Testis (tissue), 2 donors: ENCODE measurements at regions not wholly inside any gene's neighbourhood (a gene's known extent, or its start where the extent isn't known, plus 50 kb on each side); places are given as distances from the start of the nearest gene placed in this dataset.

Experiments used
- DNase-seq: peaks from one replicate; pipeline ENCODE4 v3.0.0-alpha.2; 2019
- H3K27ac ChIP-seq, 2 donors: fragments of 200-600 bp; sonication (generic); one replicate each; pipeline ENCODE4 v1.5.1; 2019
- H3K27me3 ChIP-seq: fragments of 200-600 bp; sonication (generic); one replicate; pipeline ENCODE4 v1.5.1; 2019
- H3K36me3 ChIP-seq: fragments of 200-600 bp; sonication (generic); one replicate; pipeline ENCODE4 v1.5.1; 2017; ENCODE audit warnings: low read depth; ENCODE audit errors: missing control alignments
- H3K4me1 ChIP-seq: fragments of 200-600 bp; sonication (generic); one replicate; pipeline ENCODE4 v1.5.1; 2019
- H3K4me3 ChIP-seq, 2 donors: fragments of 200-600 bp; sonication (generic); one replicate each; pipeline ENCODE4 v1.5.1; 2017 to 2019
- H3K9me3 ChIP-seq: fragments of 200-600 bp; sonication (generic); one replicate; pipeline ENCODE4 v1.5.1; 2017
- POLR2A ChIP-seq: fragments of 450-650 bp; IDR thresholded peaks from one replicate; pipeline ENCODE4 v1.6.1; 2017; ENCODE audit warnings: antibody characterized with exemption, mild to moderate bottlenecking, moderate library complexity
- WGBS, 2 donors: methylation state at CpG; one replicate each; pipeline ENCODE4 v1.1.5; 2018; 5-methylcytosine and 5-hydroxymethylcytosine counted together
- intact Hi-C: fragments of 100-400 bp; cut with DNase I; formaldehyde crosslinking; loops from one replicate; pipeline ENCODE4 v1.15.1; 2023; ENCODE audit warnings: low total_unique reads
- TF ChIP-seq, protein P1 (sequence below), 3 experiments: fragments of 450-650 bp in 2 of 3; fragments of 200-600 bp in 1 of 3; sonication (generic) in 1 of 3; IDR thresholded peaks; one replicate each; pipeline ENCODE4 v1.5.1; 2016 to 2019; ENCODE audit warnings: antibody characterized with exemption in 3 of 3, mild to moderate bottlenecking in 2 of 3, moderate library complexity in 1 of 3

GRCh38 chr2:107700073-107700472 is 126.6 kb upstream of the RGPD4 start:
- no peak for DNase-seq
- H3K27me3 ChIP-seq, result no peaks in the 10 kb centered on the region
- TF ChIP-seq, protein P1, sequence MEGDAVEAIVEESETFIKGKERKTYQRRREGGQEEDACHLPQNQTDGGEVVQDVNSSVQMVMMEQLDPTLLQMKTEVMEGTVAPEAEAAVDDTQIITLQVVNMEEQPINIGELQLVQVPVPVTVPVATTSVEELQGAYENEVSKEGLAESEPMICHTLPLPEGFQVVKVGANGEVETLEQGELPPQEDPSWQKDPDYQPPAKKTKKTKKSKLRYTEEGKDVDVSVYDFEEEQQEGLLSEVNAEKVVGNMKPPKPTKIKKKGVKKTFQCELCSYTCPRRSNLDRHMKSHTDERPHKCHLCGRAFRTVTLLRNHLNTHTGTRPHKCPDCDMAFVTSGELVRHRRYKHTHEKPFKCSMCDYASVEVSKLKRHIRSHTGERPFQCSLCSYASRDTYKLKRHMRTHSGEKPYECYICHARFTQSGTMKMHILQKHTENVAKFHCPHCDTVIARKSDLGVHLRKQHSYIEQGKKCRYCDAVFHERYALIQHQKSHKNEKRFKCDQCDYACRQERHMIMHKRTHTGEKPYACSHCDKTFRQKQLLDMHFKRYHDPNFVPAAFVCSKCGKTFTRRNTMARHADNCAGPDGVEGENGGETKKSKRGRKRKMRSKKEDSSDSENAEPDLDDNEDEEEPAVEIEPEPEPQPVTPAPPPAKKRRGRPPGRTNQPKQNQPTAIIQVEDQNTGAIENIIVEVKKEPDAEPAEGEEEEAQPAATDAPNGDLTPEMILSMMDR (IDR thresholded peaks at IDR 0.05), result no peak
- TF ChIP-seq POLR2A, result no peak
- H3K9me3 ChIP-seq, result no peaks in the 10 kb centered on the region
- no peak overlapping the region for H3K27ac ChIP-seq
- WGBS, 2 donors, result 85 to 86% methylated on average over 1 of the region's 1 CpG
- no peaks in the 10 kb centered on the region for H3K4me1 ChIP-seq
- H3K36me3 ChIP-seq, result no peaks in the 10 kb centered on the region
- H3K4me3 ChIP-seq, result no peak overlapping the region
- intact Hi-C loops, result no loop called here

DNA sequence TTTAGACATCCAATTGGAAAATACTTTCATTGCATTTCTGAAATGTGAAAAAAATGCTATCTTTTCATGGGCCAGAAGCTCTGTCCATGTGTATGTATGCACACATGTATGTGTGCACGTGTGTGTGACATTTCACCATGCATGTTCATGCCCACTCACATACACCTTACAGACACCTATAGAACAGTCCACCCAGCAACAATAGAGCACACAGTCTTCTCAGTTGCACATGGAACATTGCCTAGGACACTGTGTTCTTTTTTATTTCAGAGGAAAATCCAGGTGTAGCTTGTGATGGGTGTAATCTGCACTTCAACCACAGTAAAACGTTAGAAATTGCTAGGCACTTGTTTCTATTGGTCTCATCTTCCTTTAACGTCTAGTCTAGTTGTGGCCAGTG is 114.8 kb upstream of the RGPD4 start:
- DNase-seq, result no peak
- TF ChIP-seq, protein P1 (IDR thresholded peaks at IDR 0.05), result no peak
- no peak for TF ChIP-seq POLR2A
- no peak overlapping the region for H3K4me3 ChIP-seq
- WGBS, 2 donors, result 52 to 59% methylated on average over 3 of the region's 3 CpGs
- no peaks in the 10 kb centered on the region for H3K4me1 ChIP-seq
- intact Hi-C loops, result no loop called here
- no peaks in the 10 kb centered on the region for H3K9me3 ChIP-seq
- no peaks in the 10 kb centered on the region for H3K27me3 ChIP-seq
- H3K27ac ChIP-seq, result no peak overlapping the region
- no peaks in the 10 kb centered on the region for H3K36me3 ChIP-seq

DNA sequence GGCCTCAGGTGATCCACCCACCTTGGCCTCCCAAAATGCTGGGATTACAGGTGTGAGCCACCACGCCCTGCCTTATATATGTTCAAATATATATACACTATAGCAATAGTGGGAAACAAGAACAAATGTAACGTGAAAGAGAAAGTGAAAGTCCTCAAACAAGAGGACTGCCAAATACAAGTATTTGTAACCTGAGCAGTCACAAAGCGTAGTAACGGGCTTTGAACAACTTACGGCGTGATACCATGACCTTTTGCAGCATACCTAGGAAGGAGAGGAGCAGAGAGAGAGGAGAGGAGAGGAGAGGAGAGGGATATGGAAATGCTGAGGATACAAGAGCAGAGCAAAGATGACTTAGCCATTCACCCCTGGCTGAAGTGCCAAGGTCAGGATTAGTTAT is 113.8 kb upstream of the RGPD4 start:
- no peaks in the 10 kb centered on the region for H3K4me1 ChIP-seq
- H3K9me3 ChIP-seq, result no peaks in the 10 kb centered on the region
- intact Hi-C loops, result no loop called here
- H3K4me3 ChIP-seq, result no peak overlapping the region
- DNase-seq, result no peak
- H3K27me3 ChIP-seq, result no peaks in the 10 kb centered on the region
- 69 to 75% methylated on average over 6 of the region's 6 CpGs for WGBS, 2 donors
- TF ChIP-seq POLR2A, result no peak
- TF ChIP-seq, protein P1 (IDR thresholded peaks at IDR 0.05), result no peak
- no peak overlapping the region for H3K27ac ChIP-seq
- no peaks in the 10 kb centered on the region for H3K36me3 ChIP-seq

DNA sequence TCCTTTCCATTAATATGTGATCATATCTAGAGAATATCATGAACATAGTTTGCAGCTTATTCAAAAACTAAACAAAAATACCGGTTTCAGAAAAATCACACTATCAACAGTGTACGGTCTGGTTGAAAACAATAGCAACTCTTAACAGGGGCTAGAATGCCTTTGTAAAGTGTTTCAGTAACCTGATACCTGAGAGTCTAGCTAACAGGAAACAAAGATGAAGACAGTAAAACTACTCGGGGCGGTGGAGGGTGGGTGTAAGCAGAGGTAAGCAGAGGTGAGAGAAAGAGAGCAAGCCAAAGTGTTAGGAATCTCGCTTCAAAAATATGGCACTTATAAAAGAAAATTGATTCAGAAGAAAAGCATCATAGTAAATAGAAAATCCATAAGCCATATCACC is 109.0 kb upstream of the RGPD4 start:
- 73 to 80% methylated on average over 5 of the region's 5 CpGs for WGBS, 2 donors
- no peak overlapping the region for H3K4me3 ChIP-seq
- no peak overlapping the region for H3K27ac ChIP-seq
- no peaks in the 10 kb centered on the region for H3K4me1 ChIP-seq
- no peak for TF ChIP-seq POLR2A
- TF ChIP-seq, protein P1 (IDR thresholded peaks at IDR 0.05), result no peak
- H3K9me3 ChIP-seq, result no peaks in the 10 kb centered on the region
- DNase-seq, result no peak
- no peaks in the 10 kb centered on the region for H3K27me3 ChIP-seq
- H3K36me3 ChIP-seq, result no peaks in the 10 kb centered on the region
- intact Hi-C loops, result loop anchor here (5.0 kb wide), 1 partner anchor 840 kb away; no protein-coding TSS in a partner anchor

- TF ChIP-seq POLR2A, result no peak
- TF ChIP-seq, protein P1 (IDR thresholded peaks at IDR 0.05), result no peak
- H3K4me1 ChIP-seq, result no peaks in the 10 kb centered on the region
- no peak overlapping the region for H3K27ac ChIP-seq
- H3K9me3 ChIP-seq, result no peaks in the 10 kb centered on the region
- H3K27me3 ChIP-seq, result no peaks in the 10 kb centered on the region
- H3K36me3 ChIP-seq, result no peaks in the 10 kb centered on the region
- DNase-seq, result no peak
- WGBS, 2 donors, result 84 to 94% methylated on average over 3 of the region's 3 CpGs
- intact Hi-C loops, result loop anchor here (5.0 kb wide), 1 partner anchor 838 kb away; no protein-coding TSS in a partner anchor
- H3K4me3 ChIP-seq, result no peak overlapping the region
Measured at GRCh38 chr2:107719141-107719540, 107.6 kb upstream of the RGPD4 start.
